Smooth muscle cell (in vitro differentiated cells): ENCODE measurements at regions not wholly inside any gene's neighbourhood (a gene's known extent, or its start where the extent isn't known, plus 50 kb on each side); places are given as distances from the start of the nearest gene placed in this dataset.

Experiments used
- DNase-seq: peaks from one replicate; lab custom pipeline; 2025; ENCODE audit not compliant: unreplicated experiment; lab: John Stamatoyannopoulos, UW
- H2AFZ ChIP-seq: fragments of 200-600 bp; sonication (generic); 2 replicates; pipeline ENCODE4 v1.6.0; 2016; ENCODE audit warnings: antibody characterized with exemption, low read depth, mild to moderate bottlenecking
- H3F3A ChIP-seq: fragments of 200-600 bp; sonication (generic); 2 replicates; pipeline ENCODE4 v1.6.0; 2017; ENCODE audit warnings: antibody characterized with exemption, low read depth
- H3K27ac ChIP-seq: fragments of 200-600 bp; sonication (generic); 2 replicates; pipeline ENCODE4 v1.5.1; 2016; ENCODE audit warnings: low read depth, mild to moderate bottlenecking
- H3K27me3 ChIP-seq: fragments of 200-600 bp; sonication (generic); 2 replicates; pipeline ENCODE4 v1.6.1; 2016; ENCODE audit warnings: low read depth, mild to moderate bottlenecking
- H3K36me3 ChIP-seq: fragments of 200-600 bp; sonication (generic); 2 replicates; pipeline ENCODE4 v1.5.1; 2016; ENCODE audit warnings: low read depth
- H3K4me1 ChIP-seq: fragments of 200-600 bp; sonication (generic); 2 replicates; pipeline ENCODE4 v1.5.1; 2016; ENCODE audit warnings: low read depth
- H3K4me2 ChIP-seq: fragments of 200-600 bp; sonication (generic); 2 replicates; pipeline ENCODE4 v1.6.0; 2016; ENCODE audit warnings: mild to moderate bottlenecking
- H3K4me3 ChIP-seq: fragments of 200-600 bp; sonication (generic); 2 replicates; pipeline ENCODE4 v1.5.1; 2016; ENCODE audit warnings: mild to moderate bottlenecking
- H3K79me2 ChIP-seq: fragments of 200-600 bp; sonication (generic); 2 replicates; pipeline ENCODE4 v1.6.0; 2016; ENCODE audit warnings: low read depth, mild to moderate bottlenecking
- H3K9ac ChIP-seq: fragments of 200-600 bp; sonication (generic); 2 replicates; pipeline ENCODE4 v1.6.0; 2016; ENCODE audit warnings: low read depth
- H3K9me3 ChIP-seq: fragments of 200-600 bp; sonication (generic); replicated peaks from 2 replicates; pipeline ENCODE4 v1.5.1; 2016; ENCODE audit warnings: low read depth
- H4K20me1 ChIP-seq: fragments of 200-600 bp; sonication (generic); 2 replicates; pipeline ENCODE4 v1.6.0; 2016; ENCODE audit warnings: low read depth
- CTCF ChIP-seq: fragments of 200-600 bp; sonication (generic); IDR thresholded peaks from 2 replicates; pipeline ENCODE4 v1.5.1; 2017; ENCODE audit warnings: borderline replicate concordance, mild to moderate bottlenecking, antibody characterized with exemption; ENCODE audit not compliant: insufficient read depth, poor library complexity, severe bottlenecking
- WGBS: methylation state at CpG from one replicate; pipeline ENCODE4 v1.1.7; 2016; ENCODE audit warnings: low lambda C conversion rate; 5-methylcytosine and 5-hydroxymethylcytosine counted together

- H3K79me2 ChIP-seq = no peaks in the 10 kb centered on the region
- no peaks in the 10 kb centered on the region for H3F3A ChIP-seq
- H3K4me2 ChIP-seq = no peak overlapping the region
- WGBS = 72% methylated on average over 5 of the region's 5 CpGs
- no peaks in the 10 kb centered on the region for H3K9me3 ChIP-seq
- H3K4me1 ChIP-seq = no peaks in the 10 kb centered on the region
- no peak overlapping the region for H3K4me3 ChIP-seq
- no peaks in the 10 kb centered on the region for H4K20me1 ChIP-seq
- no peaks in the 10 kb centered on the region for H3K36me3 ChIP-seq
- no peak overlapping the region for H3K9ac ChIP-seq
- no peak for DNase-seq
- H3K27ac ChIP-seq = no peak overlapping the region
- no peak overlapping the region for H2AFZ ChIP-seq
- no peak for TF ChIP-seq CTCF
- H3K27me3 ChIP-seq = no peaks in the 10 kb centered on the region
Measured at GRCh38 chr4:57199267-57199666, 89.1 kb upstream of the IGFBP7 start.

GRCh38 chr4:57195622-57196021 lies 85.4 kb upstream of the IGFBP7 start:
- H3K4me1 ChIP-seq = no peaks in the 10 kb centered on the region
- DNase-seq = no peak
- WGBS = 97% methylated on average over 30 of the region's 30 CpGs

GRCh38 chr4:57194068-57194611 lies 84.0 kb upstream of the IGFBP7 start:
- H3F3A ChIP-seq = no peaks in the 10 kb centered on the region
- no peaks in the 10 kb centered on the region for H3K4me1 ChIP-seq
- no peak overlapping the region for H3K9ac ChIP-seq
- no peak for TF ChIP-seq CTCF
- no peaks in the 10 kb centered on the region for H4K20me1 ChIP-seq
- no peaks in the 10 kb centered on the region for H3K36me3 ChIP-seq
- no peak overlapping the region for H3K27ac ChIP-seq
- 63% methylated on average over 20 of the region's 20 CpGs for WGBS
- no peak overlapping the region for H3K4me2 ChIP-seq
- H3K9me3 ChIP-seq = no peaks in the 10 kb centered on the region
- H3K27me3 ChIP-seq = no peaks in the 10 kb centered on the region
- no peak overlapping the region for H2AFZ ChIP-seq
- DNase-seq = no peak
- no peaks in the 10 kb centered on the region for H3K79me2 ChIP-seq
- no peak overlapping the region for H3K4me3 ChIP-seq

More at GRCh38 chr4:57195622-57196021, 85.4 kb upstream of the IGFBP7 start:
- Histone ChIP-seq H3K36me3 (no peaks in the 10 kb centered on the region), H3K4me2 (no peak overlapping the region), H3K27ac (no peak overlapping the region), H3K27me3 (no peaks in the 10 kb centered on the region), H3F3A (no peaks in the 10 kb centered on the region), H4K20me1 (no peaks in the 10 kb centered on the region), H2AFZ (no peak overlapping the region), H3K79me2 (no peaks in the 10 kb centered on the region), H3K9me3 (no peaks in the 10 kb centered on the region), H3K9ac (no peak overlapping the region), H3K4me3 (no peak overlapping the region)
- TF ChIP-seq CTCF = no peak

GRCh38 chr4:57193209-57193810 lies 83.1 kb upstream of the IGFBP7 start:
- no peak overlapping the region for H3K27ac ChIP-seq
- H3K9ac ChIP-seq = no peak overlapping the region
- TF ChIP-seq CTCF = no peak
- H2AFZ ChIP-seq = no peak overlapping the region
- no peaks in the 10 kb centered on the region for H3F3A ChIP-seq
- WGBS = 86% methylated on average over 3 of the region's 3 CpGs
- H3K4me1 ChIP-seq = no peaks in the 10 kb centered on the region
- no peaks in the 10 kb centered on the region for H3K9me3 ChIP-seq
- H4K20me1 ChIP-seq = no peaks in the 10 kb centered on the region
- no peak overlapping the region for H3K4me2 ChIP-seq
- H3K4me3 ChIP-seq = no peak overlapping the region
- no peaks in the 10 kb centered on the region for H3K27me3 ChIP-seq
- H3K36me3 ChIP-seq = no peaks in the 10 kb centered on the region
- no peak for DNase-seq
- H3K79me2 ChIP-seq = no peaks in the 10 kb centered on the region
